ES-I3 (cell line): ENCODE measurements at regions not wholly inside any gene's neighbourhood (a gene's known extent, or its start where the extent isn't known, plus 50 kb on each side); places are given as distances from the start of the nearest gene placed in this dataset.

Experiments
- H3K36me3 ChIP-seq: 2 replicates; pipeline ENCODE4 v1.6.1; 2013; ENCODE audit warnings: mild to moderate bottlenecking, low read length, control low read depth, moderate library complexity; ENCODE audit not compliant: insufficient read depth
- H3K4me1 ChIP-seq: 2 replicates; pipeline ENCODE4 v1.6.1; 2013; ENCODE audit warnings: mild to moderate bottlenecking, control low read depth, low read length; ENCODE audit not compliant: insufficient read depth
- H3K9ac ChIP-seq: 2 replicates; pipeline ENCODE4 v1.6.1; 2013; ENCODE audit warnings: low read depth, mild to moderate bottlenecking, low read length, moderate library complexity
- H3K9me3 ChIP-seq: 2 replicates; pipeline ENCODE4 v1.6.1; 2013; ENCODE audit warnings: mild to moderate bottlenecking, low read length, moderate library complexity; ENCODE audit not compliant: control insufficient read depth, insufficient read depth

GRCh38 chr13:59211606-59212005 lies 952.1 kb downstream of the DIAPH3 start:
- Histone ChIP-seq H3K9ac (no peak overlapping the region), H3K9me3 (no peaks in the 10 kb centered on the region), H3K4me1 (peaks cover 9% of the 10 kb centered on the region; the same call in 1 of the 2 replicates), H3K36me3 (no peaks in the 10 kb centered on the region)

GRCh38 chr13:59229401-59229800 lies 934.3 kb downstream of the DIAPH3 start:
- Histone ChIP-seq H3K9ac (no peak overlapping the region), H3K36me3 (no peaks in the 10 kb centered on the region), H3K4me1 (no peaks in the 10 kb centered on the region), H3K9me3 (no peaks in the 10 kb centered on the region)

GRCh38 chr13:59229861-59230260 lies 933.9 kb downstream of the DIAPH3 start:
- Histone ChIP-seq H3K36me3 (no peaks in the 10 kb centered on the region), H3K9ac (no peak overlapping the region), H3K4me1 (no peaks in the 10 kb centered on the region), H3K9me3 (no peaks in the 10 kb centered on the region)

GRCh38 chr13:59230484-59231264 lies 933.1 kb downstream of the DIAPH3 start:
- no peak overlapping the region for H3K9ac ChIP-seq
- no peaks in the 10 kb centered on the region for H3K9me3 ChIP-seq
- no peaks in the 10 kb centered on the region for H3K4me1 ChIP-seq
- H3K36me3 ChIP-seq = no peaks in the 10 kb centered on the region

- no peaks in the 10 kb centered on the region for H3K36me3 ChIP-seq
- H3K4me1 ChIP-seq = no peaks in the 10 kb centered on the region
- H3K9me3 ChIP-seq = no peaks in the 10 kb centered on the region
- no peak overlapping the region for H3K9ac ChIP-seq
Measured at GRCh38 chr13:59236309-59236919, 927.3 kb downstream of the DIAPH3 start.

GRCh38 chr13:59236944-59237343 lies 926.8 kb downstream of the DIAPH3 start:
- Histone ChIP-seq H3K4me1 (no peaks in the 10 kb centered on the region), H3K9ac (no peak overlapping the region), H3K36me3 (no peaks in the 10 kb centered on the region), H3K9me3 (no peaks in the 10 kb centered on the region)

- H3K4me1 ChIP-seq = no peaks in the 10 kb centered on the region; the same call in 1 of the 2 replicates
- no peaks in the 10 kb centered on the region for H3K36me3 ChIP-seq
- H3K9ac ChIP-seq = no peak overlapping the region
- H3K9me3 ChIP-seq = no peaks in the 10 kb centered on the region
Measured at GRCh38 chr13:59247171-59247570, 916.6 kb downstream of the DIAPH3 start.

GRCh38 chr13:59250336-59251189 lies 913.2 kb downstream of the DIAPH3 start:
- Histone ChIP-seq H3K9me3 (no peaks in the 10 kb centered on the region), H3K4me1 (no peaks in the 10 kb centered on the region; the same call in none of the 2 replicates), H3K9ac (no peak overlapping the region), H3K36me3 (no peaks in the 10 kb centered on the region)

- Histone ChIP-seq H3K9ac (no peak overlapping the region), H3K36me3 (no peaks in the 10 kb centered on the region), H3K4me1 (peaks cover 15% of the 10 kb centered on the region), H3K9me3 (no peaks in the 10 kb centered on the region)
Measured at GRCh38 chr13:59259165-59260000, 904.3 kb downstream of the DIAPH3 start.

GRCh38 chr13:59261928-59262488 lies 901.7 kb downstream of the DIAPH3 start:
- Histone ChIP-seq H3K36me3 (no peaks in the 10 kb centered on the region), H3K4me1 (peaks cover 15% of the 10 kb centered on the region), H3K9ac (no peak overlapping the region), H3K9me3 (no peaks in the 10 kb centered on the region)

- Histone ChIP-seq H3K36me3 (no peaks in the 10 kb centered on the region), H3K9ac (no peak overlapping the region), H3K9me3 (no peaks in the 10 kb centered on the region), H3K4me1 (peaks cover 15% of the 10 kb centered on the region)
Measured at GRCh38 chr13:59263531-59263930, 900.2 kb downstream of the DIAPH3 start.

GRCh38 chr13:59266478-59267063 lies 897.2 kb downstream of the DIAPH3 start:
- H3K9me3 ChIP-seq = no peaks in the 10 kb centered on the region
- H3K4me1 ChIP-seq = peaks cover 6% of the 10 kb centered on the region; the same call in 1 of the 2 replicates
- H3K9ac ChIP-seq = no peak overlapping the region
- no peaks in the 10 kb centered on the region for H3K36me3 ChIP-seq

GRCh38 chr13:59269476-59269875 lies 894.3 kb downstream of the DIAPH3 start:
- no peaks in the 10 kb centered on the region for H3K36me3 ChIP-seq
- no peak overlapping the region for H3K9ac ChIP-seq
- H3K9me3 ChIP-seq = no peaks in the 10 kb centered on the region
- peaks cover 6% of the 10 kb centered on the region; the same call in 1 of the 2 replicates for H3K4me1 ChIP-seq
